8988T (cell line): ENCODE measurements at regions not wholly inside any gene's neighbourhood (a gene's known extent, or its start where the extent isn't known, plus 50 kb on each side); places are given as distances from the start of the nearest gene placed in this dataset.
"Not testable (repeated sequence)": the region's sequence is repeated elsewhere in the genome, so short reads cannot be mapped to it uniquely, and the experiment has no call there.

Experiments used
- DNase-seq: peaks from one replicate; pipeline ENCODE4 v3.0.0; 2011

GRCh38 chr18:60319129-60319528 lies 53.4 kb downstream of the MC4R start:
- no peak for DNase-seq

GRCh38 chr18:60311676-60312360 lies 60.8 kb downstream of the MC4R start:
- no peak for DNase-seq

- DNase-seq = no peak
Measured at GRCh38 chr18:60295674-60296073, 76.9 kb downstream of the MC4R start.

GRCh38 chr18:60292186-60292585 lies 80.4 kb downstream of the MC4R start:
- DNase-seq = no peak

- DNase-seq = no peak
Measured at GRCh38 chr18:60279391-60279790, 93.2 kb downstream of the MC4R start.

- DNase-seq = no peak
Measured at GRCh38 chr18:60277855-60278480, 94.6 kb downstream of the MC4R start.

GRCh38 chr18:60267391-60268058 lies 105.0 kb downstream of the MC4R start:
- DNase-seq = no peak

GRCh38 chr18:60266558-60266957 lies 106.0 kb downstream of the MC4R start:
- no peak for DNase-seq

- no peak for DNase-seq
Measured at GRCh38 chr18:60259052-60259681, 113.4 kb downstream of the MC4R start.

GRCh38 chr18:60249388-60249787 lies 123.2 kb downstream of the MC4R start:
- no peak for DNase-seq

- DNase-seq = no peak
Measured at GRCh38 chr18:60248336-60249330, 123.9 kb downstream of the MC4R start.

- no peak for DNase-seq
Measured at GRCh38 chr18:60247103-60247502, 125.5 kb downstream of the MC4R start.

- DNase-seq = no peak
Measured at GRCh38 chr18:60246606-60247005, 126.0 kb downstream of the MC4R start.

- DNase-seq = no peak
Measured at GRCh38 chr18:60245096-60245495, 127.5 kb downstream of the MC4R start.

GRCh38 chr18:60239024-60239710 lies 133.4 kb downstream of the MC4R start:
- DNase-seq = not testable (repeated sequence)

- DNase-seq = no peak
Measured at GRCh38 chr18:60235164-60235563, 137.4 kb downstream of the MC4R start.

GRCh38 chr18:60232541-60232940 lies 140.0 kb downstream of the MC4R start:
- DNase-seq = no peak

- no peak for DNase-seq
Measured at GRCh38 chr18:60228609-60229595, 143.7 kb downstream of the MC4R start.

- DNase-seq = no peak
Measured at GRCh38 chr18:60215432-60215831, 157.1 kb downstream of the MC4R start.

- no peak for DNase-seq
Measured at GRCh38 chr18:60209042-60209441, 163.5 kb downstream of the MC4R start.

GRCh38 chr18:60202708-60203107 lies 169.9 kb downstream of the MC4R start:
- DNase-seq = no peak
